SK-N-MC (cell line): ENCODE measurements at regions not wholly inside any gene's neighbourhood (a gene's known extent, or its start where the extent isn't known, plus 50 kb on each side); places are given as distances from the start of the nearest gene placed in this dataset.

Experiments
- EZH2 ChIP-seq: fragments of 200-600 bp; sonication (generic); IDR thresholded peaks from one replicate; pipeline ENCODE4 v1.6.1; 2017; ENCODE audit warnings: antibody characterized with exemption
- POLR2AphosphoS5 ChIP-seq: IDR thresholded peaks from 2 replicates; pipeline ENCODE4 v1.6.1; 2012; ENCODE audit warnings: mild to moderate bottlenecking, low read depth, low read length, borderline replicate concordance

DNA sequence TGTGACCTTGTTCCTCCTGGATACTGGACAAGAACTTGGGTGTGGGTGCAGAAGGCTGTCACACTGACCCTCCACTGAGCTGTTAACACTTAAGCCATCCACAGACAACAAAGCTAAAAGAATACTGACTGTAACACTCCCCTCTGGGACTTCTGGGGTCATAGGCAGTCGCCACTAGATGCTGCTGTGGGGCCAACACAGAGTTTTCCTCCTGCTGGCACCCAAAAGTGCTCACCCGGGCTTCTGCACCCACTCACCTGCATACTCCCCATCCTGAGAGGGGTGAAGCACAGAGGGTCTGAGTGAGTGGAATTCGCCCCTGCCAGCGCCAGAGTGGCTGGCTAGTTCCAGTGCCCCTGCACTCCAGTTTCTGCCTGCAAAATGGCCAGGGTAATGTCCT, 422.4 kb upstream of the LMO3 start:
- TF ChIP-seq EZH2 (no peak), POLR2AphosphoS5 (no peak)
